NCI-H2107 treated with DMSO at 0.1 percent for 48 hours (cell line): ENCODE measurements at regions not wholly inside any gene's neighbourhood (a gene's known extent, or its start where the extent isn't known, plus 50 kb on each side); places are given as distances from the start of the nearest gene placed in this dataset.

Experiments used
- DNase-seq: peaks from one replicate; lab custom pipeline; 2025; ENCODE audit not compliant: unreplicated experiment; lab: John Stamatoyannopoulos, UW

GRCh38 chr13:65095161-65096082 is 2134.7 kb downstream of the PCDH9 start:
- no peak for DNase-seq

GRCh38 chr13:65093357-65093756 is 2136.8 kb downstream of the PCDH9 start:
- no peak for DNase-seq

GRCh38 chr13:65091031-65091430 is 2139.1 kb downstream of the PCDH9 start:
- DNase-seq: no peak

- DNase-seq: no peak
Measured at GRCh38 chr13:65090186-65090585, 2139.9 kb downstream of the PCDH9 start.

- no peak for DNase-seq
Measured at GRCh38 chr13:65088906-65089305, 2141.2 kb downstream of the PCDH9 start.

- DNase-seq: no peak
Measured at GRCh38 chr13:65085977-65086376, 2144.2 kb downstream of the PCDH9 start.

GRCh38 chr13:65074248-65074647 is 2155.9 kb downstream of the PCDH9 start:
- no peak for DNase-seq

- no peak for DNase-seq
Measured at GRCh38 chr13:65064967-65065366, 2165.2 kb downstream of the PCDH9 start.

- no peak for DNase-seq
Measured at GRCh38 chr13:65063753-65064152, 2166.4 kb downstream of the PCDH9 start.

GRCh38 chr13:65057986-65058385 is 2172.2 kb downstream of the PCDH9 start:
- DNase-seq: no peak

GRCh38 chr13:65054277-65054676 is 2175.9 kb downstream of the PCDH9 start:
- no peak for DNase-seq

GRCh38 chr13:65036999-65037398 is 2193.1 kb downstream of the PCDH9 start:
- DNase-seq: no peak

- DNase-seq: no peak
Measured at GRCh38 chr13:65035302-65035701, 2194.8 kb downstream of the PCDH9 start.

- no peak for DNase-seq
Measured at GRCh38 chr13:65034266-65034665, 2195.9 kb downstream of the PCDH9 start.

- no peak for DNase-seq
Measured at GRCh38 chr13:65032825-65033224, 2197.3 kb downstream of the PCDH9 start.

GRCh38 chr13:65028101-65028500 is 2202.0 kb downstream of the PCDH9 start:
- no peak for DNase-seq

- DNase-seq: no peak
Measured at GRCh38 chr13:65026505-65026904, 2203.6 kb downstream of the PCDH9 start.

GRCh38 chr13:65011378-65011777 is 2218.8 kb downstream of the PCDH9 start:
- no peak for DNase-seq

- DNase-seq: no peak
Measured at GRCh38 chr13:64997438-64997837, 2232.7 kb downstream of the PCDH9 start.

GRCh38 chr13:64993514-64994164 is 2236.5 kb downstream of the PCDH9 start:
- DNase-seq: no peak

- no peak for DNase-seq
Measured at GRCh38 chr13:64992314-64992713, 2237.8 kb downstream of the PCDH9 start.

GRCh38 chr13:64985075-64985474 is 2245.1 kb downstream of the PCDH9 start:
- no peak for DNase-seq
